ENCODE measurements at regions not wholly inside any gene's neighbourhood (a gene's known extent, or its start where the extent isn't known, plus 50 kb on each side); places are given as distances from the start of the nearest gene placed in this dataset.

GRCh38 chr7:35386816-35387706 is 133.2 kb upstream of the TBX20 start:
- DNase-seq (ENCODE audit: low read depth) = no peak

GRCh38 chr7:35386082-35386815 is 132.3 kb upstream of the TBX20 start:
- no peak for DNase-seq (ENCODE audit: low read depth)

GRCh38 chr7:35384761-35385700 is 131.1 kb upstream of the TBX20 start:
- no peak for DNase-seq (ENCODE audit: low read depth)

GRCh38 chr7:35380739-35381224 is 126.9 kb upstream of the TBX20 start:
- no peak for DNase-seq (ENCODE audit: low read depth)

GRCh38 chr7:35379481-35379880 is 125.6 kb upstream of the TBX20 start:
- DNase-seq (ENCODE audit: low read depth) = no peak

- DNase-seq (ENCODE audit: low read depth) = no peak
Observed at GRCh38 chr7:35375516-35375915, 121.6 kb upstream of the TBX20 start.

- no peak for DNase-seq (ENCODE audit: low read depth)
Observed at GRCh38 chr7:35374858-35375257, 121.0 kb upstream of the TBX20 start.

- no peak for DNase-seq (ENCODE audit: low read depth)
Observed at GRCh38 chr7:35371221-35371620, 117.3 kb upstream of the TBX20 start.

GRCh38 chr7:35370687-35371086 is 116.8 kb upstream of the TBX20 start:
- DNase-seq (ENCODE audit: low read depth) = no peak

- no peak for DNase-seq (ENCODE audit: low read depth)
Observed at GRCh38 chr7:35366167-35367155, 112.6 kb upstream of the TBX20 start.

- no peak for DNase-seq (ENCODE audit: low read depth)
Observed at GRCh38 chr7:35365523-35365922, 111.6 kb upstream of the TBX20 start.

- no peak for DNase-seq (ENCODE audit: low read depth)
Observed at GRCh38 chr7:35362341-35362740, 108.4 kb upstream of the TBX20 start.

- no peak for DNase-seq (ENCODE audit: low read depth)
Observed at GRCh38 chr7:35359423-35359822, 105.5 kb upstream of the TBX20 start.

- no peak for DNase-seq (ENCODE audit: low read depth)
Observed at GRCh38 chr7:35356495-35356894, 102.6 kb upstream of the TBX20 start.

GRCh38 chr7:35355911-35356310 is 102.0 kb upstream of the TBX20 start:
- DNase-seq (ENCODE audit: low read depth) = no peak

GRCh38 chr7:35355199-35355598 is 101.3 kb upstream of the TBX20 start:
- no peak for DNase-seq (ENCODE audit: low read depth)

GRCh38 chr7:35353481-35353880 is 99.6 kb upstream of the TBX20 start:
- DNase-seq (ENCODE audit: low read depth) = no peak

- DNase-seq (ENCODE audit: low read depth) = no peak
Observed at GRCh38 chr7:35351466-35351865, 97.6 kb upstream of the TBX20 start.

GRCh38 chr7:35348611-35349400 is 94.9 kb upstream of the TBX20 start:
- DNase-seq (ENCODE audit: low read depth) = no peak

GRCh38 chr7:35342786-35343185 is 88.9 kb upstream of the TBX20 start:
- no peak for DNase-seq (ENCODE audit: low read depth)

Measured in stimulated activated CD8-positive, alpha-beta memory T cell treated with anti-CD3 and anti-CD28 coated beads, Interleukin-4, amount 100 ng/mL, for 24 hours (primary cell).